NT2/D1 (cell line): ENCODE measurements at regions not wholly inside any gene's neighbourhood (a gene's known extent, or its start where the extent isn't known, plus 50 kb on each side); places are given as distances from the start of the nearest gene placed in this dataset.
"Not testable (repeated sequence)": the region's sequence is repeated elsewhere in the genome, so short reads cannot be mapped to it uniquely, and the experiment has no call there.

Experiments
- DNase-seq: peaks from one replicate; pipeline ENCODE4 v3.0.0-alpha.2; 2011; ENCODE audit warnings: low read depth, low spot score
- H3K27me3 ChIP-seq: 2 replicates; pipeline ENCODE4 v1.6.0; 2011; ENCODE audit warnings: mild to moderate bottlenecking; ENCODE audit not compliant: insufficient read length, insufficient read depth
- H3K36me3 ChIP-seq: 2 replicates; pipeline ENCODE4 v1.6.1; 2011; ENCODE audit warnings: mild to moderate bottlenecking, low read length, mixed read lengths; ENCODE audit not compliant: insufficient read depth, insufficient read length
- H3K4me1 ChIP-seq: 2 replicates; pipeline ENCODE4 v1.5.1; 2011; ENCODE audit not compliant: insufficient read depth, insufficient read length
- H3K4me3 ChIP-seq: 2 replicates; pipeline ENCODE4 v1.5.1; 2011; ENCODE audit warnings: low read depth; ENCODE audit not compliant: insufficient read length
- H3K9ac ChIP-seq: 2 replicates; pipeline ENCODE4 v1.6.0; 2011; ENCODE audit warnings: low read depth; ENCODE audit not compliant: insufficient read length
- H3K9me3 ChIP-seq: 2 replicates; pipeline ENCODE4 v1.5.1; 2011; ENCODE audit warnings: mild to moderate bottlenecking, low read length; ENCODE audit not compliant: insufficient read depth
- SUZ12 ChIP-seq: IDR thresholded peaks from 2 replicates; pipeline ENCODE4 v1.6.1; 2011; ENCODE audit not compliant: insufficient read length, insufficient read depth; ENCODE audit errors: extremely low read depth
- YY1 ChIP-seq: IDR thresholded peaks from 2 replicates; pipeline ENCODE4 v1.6.1; 2011; ENCODE audit not compliant: insufficient read length, insufficient read depth
- ZNF274 ChIP-seq: IDR thresholded peaks from 2 replicates; pipeline ENCODE4 v1.6.1; 2011; ENCODE audit warnings: mild to moderate bottlenecking, low read depth, low read length

GRCh38 chrY:7860781-7861614 is 949.4 kb upstream of the AMELY start:
- Histone ChIP-seq H3K9ac (no peak overlapping the region), H3K4me3 (no peak overlapping the region)
- no peak for DNase-seq

GRCh38 chrY:7850191-7850590 is 938.6 kb upstream of the AMELY start:
- Histone ChIP-seq H3K9me3 (no peaks in the 10 kb centered on the region), H3K36me3 (no peaks in the 10 kb centered on the region), H3K27me3 (no peaks in the 10 kb centered on the region), H3K9ac (no peak overlapping the region), H3K4me3 (no peak overlapping the region), H3K4me1 (no peaks in the 10 kb centered on the region)
- TF ChIP-seq SUZ12 (no peak), YY1 (no peak), ZNF274 (no peak)
- no peak for DNase-seq

More at GRCh38 chrY:7860781-7861614, 949.4 kb upstream of the AMELY start:
- TF ChIP-seq SUZ12: no peak
- no peak for TF ChIP-seq YY1
- no peak for TF ChIP-seq ZNF274
- H3K36me3 ChIP-seq: no peaks in the 10 kb centered on the region
- H3K9me3 ChIP-seq: no peaks in the 10 kb centered on the region
- H3K27me3 ChIP-seq: no peaks in the 10 kb centered on the region
- no peaks in the 10 kb centered on the region for H3K4me1 ChIP-seq

- no peaks in the 10 kb centered on the region for H3K4me1 ChIP-seq
- H3K36me3 ChIP-seq: no peaks in the 10 kb centered on the region
- no peaks in the 10 kb centered on the region for H3K9me3 ChIP-seq
- DNase-seq: no peak
- no peaks in the 10 kb centered on the region for H3K27me3 ChIP-seq
- no peak for TF ChIP-seq ZNF274
- no peak overlapping the region for H3K4me3 ChIP-seq
- H3K9ac ChIP-seq: no peak overlapping the region
Observed at GRCh38 chrY:7845776-7846175, 934.2 kb upstream of the AMELY start.

GRCh38 chrY:7837046-7837445 is 925.5 kb upstream of the AMELY start:
- peak; percentile 22 for DNase-seq
- Histone ChIP-seq H3K9ac (no peak overlapping the region), H3K36me3 (no peaks in the 10 kb centered on the region), H3K27me3 (peaks cover 71% of the 10 kb centered on the region), H3K4me1 (no peaks in the 10 kb centered on the region), H3K9me3 (no peaks in the 10 kb centered on the region), H3K4me3 (no peak overlapping the region)
- TF ChIP-seq YY1 (no peak), SUZ12 (no peak), ZNF274 (no peak)

GRCh38 chrY:7836366-7836765 is 924.8 kb upstream of the AMELY start:
- Histone ChIP-seq H3K27me3 (peaks cover 73% of the 10 kb centered on the region), H3K4me3 (no peak overlapping the region), H3K4me1 (no peaks in the 10 kb centered on the region), H3K9me3 (no peaks in the 10 kb centered on the region), H3K9ac (no peak overlapping the region), H3K36me3 (no peaks in the 10 kb centered on the region)
- no peak for DNase-seq
- no peak for TF ChIP-seq ZNF274
- no peak for TF ChIP-seq SUZ12
- no peak for TF ChIP-seq YY1

GRCh38 chrY:7835416-7835815 is 923.9 kb upstream of the AMELY start:
- Histone ChIP-seq H3K9me3 (no peaks in the 10 kb centered on the region), H3K27me3 (peaks cover 73% of the 10 kb centered on the region), H3K9ac (no peak overlapping the region), H3K4me1 (no peaks in the 10 kb centered on the region), H3K36me3 (no peaks in the 10 kb centered on the region), H3K4me3 (no peak overlapping the region)
- DNase-seq: no peak
- TF ChIP-seq SUZ12 (no peak), YY1 (no peak), ZNF274 (no peak)

GRCh38 chrY:7834284-7834683 is 922.7 kb upstream of the AMELY start:
- no peak for DNase-seq
- H3K9ac ChIP-seq: no peak overlapping the region
- no peaks in the 10 kb centered on the region for H3K36me3 ChIP-seq
- H3K4me1 ChIP-seq: no peaks in the 10 kb centered on the region
- H3K4me3 ChIP-seq: no peak overlapping the region
- TF ChIP-seq SUZ12 (no peak), ZNF274 (no peak)
- no peaks in the 10 kb centered on the region for H3K9me3 ChIP-seq
- H3K27me3 ChIP-seq: peaks cover 70% of the 10 kb centered on the region

- not testable (repeated sequence) for H3K4me3 ChIP-seq, H3K9me3 ChIP-seq, H3K36me3 ChIP-seq, H3K4me1 ChIP-seq, H3K9ac ChIP-seq
- H3K27me3 ChIP-seq: peaks cover 50% of the 10 kb centered on the region
- DNase-seq: peak; percentile 20
Observed at GRCh38 chrY:7830881-7831280, 919.3 kb upstream of the AMELY start.
